ENCODE measurements at regions not wholly inside any gene's neighbourhood (a gene's known extent, or its start where the extent isn't known, plus 50 kb on each side); places are given as distances from the start of the nearest gene placed in this dataset.

DNA sequence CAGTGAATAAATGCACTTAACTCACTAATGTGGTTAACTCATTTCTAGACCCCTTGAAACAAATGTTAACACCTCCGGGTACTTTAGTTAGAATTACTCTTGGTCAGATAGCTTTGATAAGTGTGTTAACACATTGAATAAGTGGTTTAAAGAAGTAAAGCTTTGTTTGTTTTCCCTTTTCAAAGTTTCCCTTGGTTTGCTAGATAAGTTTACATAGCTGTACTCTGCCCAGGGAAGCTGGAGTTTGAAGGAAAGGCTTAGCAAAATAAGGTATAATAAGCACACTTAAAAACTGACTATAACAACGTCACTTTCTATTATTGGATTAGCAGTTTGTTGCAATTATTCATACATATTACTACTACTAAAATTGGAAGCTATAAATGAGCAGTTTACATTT lies 1233.9 kb upstream of the ADGRL2 start:
- intact Hi-C loops (cut with micrococcal nuclease; ENCODE audit: unreplicated experiment): no loop called here
- DNase-seq: no peak
- Mint-ChIP-seq H3K4me1 (ENCODE audit: low read depth, unreplicated experiment) (no peaks in the 10 kb centered on the region), H3K36me3 (ENCODE audit: insufficient read depth, unreplicated experiment) (no peaks in the 10 kb centered on the region), H3K27me3 (ENCODE audit: unreplicated experiment) (no peaks in the 10 kb centered on the region), H3K27ac (ENCODE audit: unreplicated experiment) (no peak overlapping the region), H3K9me3 (ENCODE audit: low read depth, unreplicated experiment) (no peaks in the 10 kb centered on the region), H3K4me3 (ENCODE audit: low read depth, unreplicated experiment) (no peak overlapping the region)
- TF ChIP-seq, protein P1, sequence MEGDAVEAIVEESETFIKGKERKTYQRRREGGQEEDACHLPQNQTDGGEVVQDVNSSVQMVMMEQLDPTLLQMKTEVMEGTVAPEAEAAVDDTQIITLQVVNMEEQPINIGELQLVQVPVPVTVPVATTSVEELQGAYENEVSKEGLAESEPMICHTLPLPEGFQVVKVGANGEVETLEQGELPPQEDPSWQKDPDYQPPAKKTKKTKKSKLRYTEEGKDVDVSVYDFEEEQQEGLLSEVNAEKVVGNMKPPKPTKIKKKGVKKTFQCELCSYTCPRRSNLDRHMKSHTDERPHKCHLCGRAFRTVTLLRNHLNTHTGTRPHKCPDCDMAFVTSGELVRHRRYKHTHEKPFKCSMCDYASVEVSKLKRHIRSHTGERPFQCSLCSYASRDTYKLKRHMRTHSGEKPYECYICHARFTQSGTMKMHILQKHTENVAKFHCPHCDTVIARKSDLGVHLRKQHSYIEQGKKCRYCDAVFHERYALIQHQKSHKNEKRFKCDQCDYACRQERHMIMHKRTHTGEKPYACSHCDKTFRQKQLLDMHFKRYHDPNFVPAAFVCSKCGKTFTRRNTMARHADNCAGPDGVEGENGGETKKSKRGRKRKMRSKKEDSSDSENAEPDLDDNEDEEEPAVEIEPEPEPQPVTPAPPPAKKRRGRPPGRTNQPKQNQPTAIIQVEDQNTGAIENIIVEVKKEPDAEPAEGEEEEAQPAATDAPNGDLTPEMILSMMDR (IDR thresholded peaks at IDR 0.05; ENCODE audit: unreplicated experiment): no peak
- CTCF ChIA-PET: no interaction called here
- no TSS peak for BruUV-seq (replicated peaks)

DNA sequence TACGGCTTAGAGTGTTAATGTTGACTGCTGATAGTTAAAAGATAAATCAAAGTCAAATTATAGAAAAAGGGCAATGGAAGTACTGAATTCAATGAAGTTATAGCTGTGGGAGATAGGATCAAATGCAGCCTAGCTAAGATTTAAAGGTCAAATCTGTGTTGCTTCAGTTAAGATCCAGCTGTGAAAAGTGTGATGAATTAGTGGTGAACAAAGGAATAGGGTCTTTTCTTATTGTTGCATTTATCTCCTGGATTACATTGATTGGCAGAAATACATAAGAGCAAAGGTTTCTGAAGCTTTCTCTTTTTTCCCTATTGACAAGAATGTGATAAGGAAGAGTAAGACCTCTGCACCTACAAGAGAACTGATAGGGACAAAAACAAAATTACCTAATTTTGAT lies 1234.6 kb upstream of the ADGRL2 start:
- BruUV-seq (replicated peaks): no TSS peak
- no peaks in the 10 kb centered on the region for H3K9me3 Mint-ChIP-seq (ENCODE audit: low read depth, unreplicated experiment)
- intact Hi-C loops (cut with micrococcal nuclease; ENCODE audit: unreplicated experiment): no loop called here

DNA sequence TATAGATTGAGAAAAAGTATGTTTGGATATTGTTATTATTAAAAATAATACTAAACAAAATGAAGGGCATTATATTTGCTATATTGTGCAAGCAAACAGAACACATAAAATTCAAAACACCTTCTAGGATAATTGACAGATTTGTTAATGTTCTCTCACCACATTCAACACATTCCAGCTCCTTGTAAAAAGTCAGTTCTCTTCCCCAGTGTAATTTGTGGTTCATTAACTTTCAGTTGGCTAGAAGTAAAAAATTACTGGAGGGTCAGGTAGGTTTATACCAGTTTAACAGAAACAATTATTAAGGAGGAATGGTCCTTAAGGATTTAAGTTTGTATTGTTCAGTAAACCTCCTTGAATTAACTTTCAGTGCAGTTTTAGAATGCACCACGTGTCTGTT lies 1235.3 kb upstream of the ADGRL2 start:
- CTCF ChIA-PET: no interaction called here
- Mint-ChIP-seq H3K4me1 (ENCODE audit: low read depth, unreplicated experiment) (no peaks in the 10 kb centered on the region), H3K4me3 (ENCODE audit: low read depth, unreplicated experiment) (no peak overlapping the region), H3K27me3 (ENCODE audit: unreplicated experiment) (no peaks in the 10 kb centered on the region), H3K27ac (ENCODE audit: unreplicated experiment) (no peak overlapping the region), H3K9me3 (ENCODE audit: low read depth, unreplicated experiment) (no peaks in the 10 kb centered on the region), H3K36me3 (ENCODE audit: insufficient read depth, unreplicated experiment) (no peaks in the 10 kb centered on the region)
- BruUV-seq (replicated peaks): no TSS peak
- no peak for DNase-seq
- TF ChIP-seq, protein P1 (IDR thresholded peaks at IDR 0.05; ENCODE audit: unreplicated experiment): no peak
- intact Hi-C loops (cut with micrococcal nuclease; ENCODE audit: unreplicated experiment): no loop called here

More for the DNA sequence above, 1234.6 kb upstream of the ADGRL2 start:
- DNase-seq: no peak
- CTCF ChIA-PET: no interaction called here
- TF ChIP-seq, protein P1 (IDR thresholded peaks at IDR 0.05; ENCODE audit: unreplicated experiment): no peak
- H3K4me3 Mint-ChIP-seq (ENCODE audit: low read depth, unreplicated experiment): no peak overlapping the region
- H3K36me3 Mint-ChIP-seq (ENCODE audit: insufficient read depth, unreplicated experiment): no peaks in the 10 kb centered on the region
- no peaks in the 10 kb centered on the region for H3K27me3 Mint-ChIP-seq (ENCODE audit: unreplicated experiment)
- H3K4me1 Mint-ChIP-seq (ENCODE audit: low read depth, unreplicated experiment): no peaks in the 10 kb centered on the region
- no peak overlapping the region for H3K27ac Mint-ChIP-seq (ENCODE audit: unreplicated experiment)

DNA sequence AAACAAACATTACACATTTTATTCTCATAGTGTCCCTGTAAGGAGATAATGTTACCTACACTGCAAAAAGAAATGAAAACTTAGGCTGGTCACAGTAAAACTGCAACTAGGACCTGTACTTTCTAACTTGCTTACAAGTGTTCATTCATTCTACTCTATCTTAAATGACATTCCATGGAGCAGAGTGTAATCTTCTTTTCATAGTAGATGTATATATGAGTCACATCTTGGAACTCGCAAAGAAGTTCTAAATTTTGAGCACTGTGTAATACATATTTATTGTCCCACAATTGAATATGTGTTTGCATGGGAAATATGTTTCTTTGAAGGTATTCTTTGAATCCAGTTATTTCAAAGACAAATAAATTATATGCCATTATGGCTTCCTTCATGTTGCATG lies 1258.5 kb upstream of the ADGRL2 start:
- Mint-ChIP-seq H3K27ac (ENCODE audit: unreplicated experiment) (no peak overlapping the region), H3K9me3 (ENCODE audit: low read depth, unreplicated experiment) (no peaks in the 10 kb centered on the region), H3K4me1 (ENCODE audit: low read depth, unreplicated experiment) (peaks cover 30% of the 10 kb centered on the region), H3K36me3 (ENCODE audit: insufficient read depth, unreplicated experiment) (peaks cover 27% of the 10 kb centered on the region), H3K4me3 (ENCODE audit: low read depth, unreplicated experiment) (no peak overlapping the region), H3K27me3 (ENCODE audit: unreplicated experiment) (no peaks in the 10 kb centered on the region)
- intact Hi-C loops (cut with micrococcal nuclease; ENCODE audit: unreplicated experiment): loop anchor here (10.0 kb wide), 1 partner anchor 513 kb away; no protein-coding TSS in a partner anchor
- BruUV-seq (replicated peaks): no TSS peak
- CTCF ChIA-PET: no interaction called here
- TF ChIP-seq, protein P1 (IDR thresholded peaks at IDR 0.05; ENCODE audit: unreplicated experiment): no peak
- no peak for DNase-seq
